HepG2 (cell line): ENCODE measurements at regions not wholly inside any gene's neighbourhood (a gene's known extent, or its start where the extent isn't known, plus 50 kb on each side); places are given as distances from the start of the nearest gene placed in this dataset.

Experiments used
- ATAC-seq: fragments of 200-7000 bp; cut with Tn5 transposase; 3 replicates; pipeline ENCODE4 v1.9.1; 2020; ENCODE audit warnings: mild to moderate bottlenecking, moderate library complexity
- BruUV-seq: library from RNA; stranded (reverse); fragments of 400-500 nt; replicated peaks from 2 replicates; lab custom pipeline; 2021; lab: Mats Ljungman, UMichigan
- CTCF ChIA-PET: fragments of 300-600 bp; formaldehyde crosslinking; extraction: SDS; loops from one replicate; lab custom pipeline; 2021; ENCODE audit warnings: low total read pairs, inconsistent platforms, low intra/inter-chr PET ratio; lab: Yijun Ruan, JAX
- POLR2A ChIA-PET: fragments of 350-600 bp; sonication (Branson Sonifier 250); formaldehyde crosslinking; loops from one replicate; lab custom pipeline; 2020; ENCODE audit warnings: antibody characterized with exemption, inconsistent platforms; lab: Yijun Ruan, JAX
- DNase-seq: peaks from one replicate; pipeline ENCODE4 v3.0.0-alpha.2; 2015; ENCODE audit warnings: low spot score
- FAIRE-seq: peaks from 3 replicates; lab custom pipeline; 2011; peaks lifted over from hg19 to GRCh38; lab: Jason Lieb, UNC
- H2AFZ ChIP-seq: one replicate; pipeline ENCODE4 v1.6.1; 2011; ENCODE audit warnings: low read length, inconsistent platforms
- H3K27ac ChIP-seq: fragments of 300-600 bp; 3 replicates; pipeline ENCODE4 v1.8.0; 2011; ENCODE audit warnings: mixed run types, mild to moderate bottlenecking, mixed read lengths, low read length, inconsistent platforms; ENCODE audit not compliant: insufficient read depth; ENCODE audit errors: extremely low read length
- H3K27me3 ChIP-seq, 2 experiments: fragments of 200-600 bp in 1 of 2; 2 replicates in 1 of 2; 3 replicates in 1 of 2; pipeline versions ENCODE4 v1.6.0 to v1.8.0; 2011; ENCODE audit warnings: low read length in 2 of 2, mild to moderate bottlenecking in 2 of 2, moderate library complexity in 2 of 2, inconsistent platforms in 1 of 2; ENCODE audit not compliant: insufficient read depth in 2 of 2, control insufficient read depth in 1 of 2
- H3K36me3 ChIP-seq, 2 experiments: fragments of 200-600 bp in 1 of 2; replicated peaks in 1 of 2; 2 replicates in 1 of 2; 3 replicates in 1 of 2; pipeline versions ENCODE4 v1.5.1 to v1.8.0; 2011; ENCODE audit warnings: low read length in 2 of 2, inconsistent platforms in 1 of 2; ENCODE audit not compliant: insufficient read depth in 2 of 2, control insufficient read depth in 1 of 2
- H3K4me1 ChIP-seq: 2 replicates; pipeline ENCODE4 v1.5.1; 2012; ENCODE audit warnings: low read length, inconsistent platforms; ENCODE audit not compliant: insufficient read depth
- H3K4me2 ChIP-seq: 2 replicates; pipeline ENCODE4 v1.6.0; 2011; ENCODE audit warnings: low read depth, low read length, inconsistent platforms
- H3K4me3 ChIP-seq, 3 experiments: fragments of 200-600 bp in 1 of 3; sonication (generic), shearing (Covaris generic) in 1 of 3; replicated peaks in 1 of 3; 2 replicates each; pipeline ENCODE4 v1.5.1; 2011 to 2016; ENCODE audit warnings: low read length in 3 of 3, inconsistent platforms in 2 of 3, low read depth in 2 of 3, mild to moderate bottlenecking in 2 of 3, control low read depth in 1 of 3, mixed read lengths in 1 of 3; ENCODE audit not compliant: insufficient read depth in 1 of 3
- H3K79me2 ChIP-seq: one replicate; pipeline ENCODE4 v1.6.1; 2011; ENCODE audit warnings: low read length, inconsistent platforms; ENCODE audit not compliant: insufficient read depth
- H3K9ac ChIP-seq: 2 replicates; pipeline ENCODE4 v1.6.0; 2011; ENCODE audit warnings: mild to moderate bottlenecking, low read depth, low read length, inconsistent platforms; ENCODE audit not compliant: insufficient read depth
- H3K9me3 ChIP-seq: 2 replicates; pipeline ENCODE4 v1.5.1; 2012; ENCODE audit warnings: mild to moderate bottlenecking, low read length
- H4K20me1 ChIP-seq: 2 replicates; pipeline ENCODE4 v1.6.0; 2011; ENCODE audit warnings: inconsistent platforms, mild to moderate bottlenecking, low read length, moderate library complexity; ENCODE audit not compliant: insufficient read depth
- AKNA ChIP-seq: sonication (generic); formaldehyde crosslinking; IDR thresholded peaks from 2 replicates; pipeline ENCODE4 v1.4.0; 2020; ENCODE audit warnings: missing genetic modification reagents, borderline replicate concordance
- ATF4 ChIP-seq, 2 experiments: fragments of 450-650 bp in 1 of 2; sonication (generic) in 1 of 2; formaldehyde crosslinking; IDR thresholded peaks; 2 replicates each; pipeline versions ENCODE4 v1.5.0 to v1.8.0; 2020 to 2022; ENCODE audit warnings: mild to moderate bottlenecking in 1 of 2, missing genetic modification reagents in 1 of 2
- EED ChIP-seq: sonication (generic); formaldehyde crosslinking; IDR thresholded peaks from 2 replicates; pipeline ENCODE4 v1.5.0; 2020; ENCODE audit warnings: mild to moderate bottlenecking, missing genetic modification reagents
- WGBS: methylation state at CpG from one replicate; pipeline ENCODE4 v1.1.6; 2017; ENCODE audit warnings: low lambda C conversion rate; 5-methylcytosine and 5-hydroxymethylcytosine counted together
- in situ Hi-C: cut with HindIII; loops from 2 replicates; pipeline ENCODE4 v1.10.0; 2017; ENCODE audit warnings: low pct_unique_long_range_greater_than_20kb; ENCODE audit not compliant: extremely low pct_ligation_motif_present
- intact Hi-C: fragments of 100-400 bp; cut with micrococcal nuclease; formaldehyde crosslinking; loops from one replicate; pipeline ENCODE4 v1.10.0; 2022; ENCODE audit not compliant: unreplicated experiment

- ChIA-PET CTCF (no interaction called here), POLR2A (no interaction called here)
- DNase-seq (no peak), FAIRE-seq (no peak), ATAC-seq (no peak)
- Histone ChIP-seq H3K4me3 (no peak overlapping the region), H3K79me2 (no peaks in the 10 kb centered on the region), H3K36me3 (no peaks in the 10 kb centered on the region), H3K4me1 (no peaks in the 10 kb centered on the region), H3K27ac (no peak overlapping the region), H2AFZ (no peak overlapping the region), H3K27me3 (peaks cover 0 to 48% of the 10 kb centered on the region in 2 experiments; a peak in 4 of 5 replicates), H3K9me3 (no peaks in the 10 kb centered on the region), H4K20me1 (no peaks in the 10 kb centered on the region), H3K9ac (no peak overlapping the region), H3K4me2 (no peak overlapping the region)
- TF ChIP-seq EED (CRISPR knock-in tag) (no peak), ATF4 (CRISPR knock-in tag; IDR thresholded peaks at IDR 0.05) (peak in 1 of 2 experiments; percentile 24; a peak in 1 of 4 replicates)
- BruUV-seq = no TSS peak
- intact Hi-C loops (no loop called here), in situ Hi-C loops (no loop called here)
- WGBS = 19% methylated on average over 14 of the region's 14 CpGs
Measured at GRCh38 chr17:77076124-77076830, 64.5 kb upstream of the SEC14L1 start.

- Histone ChIP-seq H3K9ac (no peak overlapping the region), H2AFZ (no peak overlapping the region), H3K4me2 (no peak overlapping the region), H4K20me1 (no peaks in the 10 kb centered on the region), H3K36me3 (no peaks in the 10 kb centered on the region), H3K27ac (no peak overlapping the region), H3K4me3 (no peak overlapping the region), H3K27me3 (peaks cover 0 to 6% of the 10 kb centered on the region in 2 experiments; a peak in 1 of 5 replicates), H3K4me1 (peaks cover 19% of the 10 kb centered on the region), H3K79me2 (no peaks in the 10 kb centered on the region), H3K9me3 (no peaks in the 10 kb centered on the region)
- ATAC-seq (no peak), FAIRE-seq (no peak), DNase-seq (no peak)
- intact Hi-C loops = no loop called here
- ChIA-PET POLR2A (interaction anchor here (1.6 kb wide), 1 partner anchor 125 kb away, joined by 4 read pairs; no protein-coding TSS in a partner anchor), CTCF (interaction anchor here (5.8 kb wide), 1 partner anchor 164 kb away, joined by 73 read pairs; no protein-coding TSS in a partner anchor)
- BruUV-seq = no TSS peak
- WGBS = 2% methylated on average over 4 of the region's 5 CpGs
- in situ Hi-C loops = no loop called here
- no peak for TF ChIP-seq AKNA (CRISPR knock-in tag)
Measured at GRCh38 chr17:77083531-77083930, 57.2 kb upstream of the SEC14L1 start.
